Lung (tissue), 9 donors: ENCODE measurements at regions not wholly inside any gene's neighbourhood (a gene's known extent, or its start where the extent isn't known, plus 50 kb on each side); places are given as distances from the start of the nearest gene placed in this dataset.
"Not testable (repeated sequence)": the region's sequence is repeated elsewhere in the genome, so short reads cannot be mapped to it uniquely, and the experiment has no call there.

Experiments
- ATAC-seq: fragments of 200-7000 bp; cut with Tn5 transposase; one replicate; pipeline ENCODE4 v1.9.1; 2020; ENCODE audit warnings: moderate number of reproducible peaks; ENCODE audit not compliant: insufficient read depth, low FRiP score
- DNase-seq, 3 donors: peaks; one replicate each; pipeline ENCODE4 v3.0.0-alpha.2; 2013 to 2017
- H3K27ac ChIP-seq, 2 donors: one replicate each; pipeline ENCODE4 v1.5.1; 2013; ENCODE audit warnings: mild to moderate bottlenecking in 2 of 2, moderate library complexity in 2 of 2, control low read depth in 1 of 2, inconsistent platforms in 1 of 2, low read depth in 1 of 2, low read length in 1 of 2
- H3K27me3 ChIP-seq, 3 donors: one replicate each; pipeline ENCODE4 v1.5.1; 2013; ENCODE audit warnings: low read length in 2 of 3; ENCODE audit not compliant: control insufficient read depth in 3 of 3, insufficient read depth in 3 of 3
- H3K36me3 ChIP-seq, 4 donors: one replicate each; pipeline ENCODE4 v1.5.1; 2013; ENCODE audit warnings: low read length in 4 of 4, mild to moderate bottlenecking in 1 of 4, moderate library complexity in 1 of 4; ENCODE audit not compliant: control insufficient read depth in 4 of 4, insufficient read depth in 4 of 4
- H3K4me1 ChIP-seq, 5 donors: one replicate each; pipeline ENCODE4 v1.5.1; 2013; ENCODE audit warnings: low read length in 5 of 5, mild to moderate bottlenecking in 2 of 5, moderate library complexity in 1 of 5; ENCODE audit not compliant: control insufficient read depth in 5 of 5, insufficient read depth in 5 of 5
- H3K4me3 ChIP-seq: one replicate; pipeline ENCODE4 v1.5.1; 2013; ENCODE audit warnings: mild to moderate bottlenecking, control low read depth, moderate library complexity
- H3K9ac ChIP-seq, 2 donors: one replicate each; pipeline ENCODE4 v1.5.1; 2013; ENCODE audit warnings: low read length in 2 of 2, control low read depth in 1 of 2; ENCODE audit not compliant: insufficient read depth in 1 of 2
- H3K9me3 ChIP-seq, 4 donors: one replicate each; pipeline ENCODE4 v1.5.1; 2013; ENCODE audit warnings: low read length in 3 of 4, mild to moderate bottlenecking in 1 of 4, moderate library complexity in 1 of 4; ENCODE audit not compliant: control insufficient read depth in 4 of 4, insufficient read depth in 3 of 4
- WGBS, 2 donors: extraction: QIAGEN DNeasy Blood & Tissue Kit; methylation state at CpG; one replicate each; pipeline ENCODE4 v1.1.7; 2013; 5-methylcytosine and 5-hydroxymethylcytosine counted together
- donor health status: Bipolar disorder and iron deficiency.
- donor health status: healthy.
- donor health status: DM: yes; HTN: yes; CAD: no.

DNA sequence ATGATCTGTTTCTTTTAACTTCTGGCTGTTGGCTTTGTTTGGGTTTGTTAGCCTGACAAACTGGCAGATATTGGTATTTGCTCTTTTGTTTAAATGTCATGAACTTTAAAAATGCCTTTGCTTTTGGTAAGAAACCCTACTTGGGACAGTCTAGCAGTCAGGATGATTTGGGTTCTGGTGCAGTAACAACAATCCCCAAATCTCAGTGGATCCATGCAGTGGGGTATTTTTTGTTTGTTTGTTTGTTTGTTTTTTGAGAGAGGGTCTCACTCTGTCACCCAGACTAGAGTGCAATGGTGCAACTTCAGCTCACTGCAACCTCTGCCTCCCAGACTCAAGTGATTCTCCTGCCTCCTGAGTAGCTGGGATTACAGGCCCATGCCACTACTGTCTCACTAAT is 120.9 kb downstream of the ART5 start:
- not testable (repeated sequence) for H3K27ac ChIP-seq

DNA sequence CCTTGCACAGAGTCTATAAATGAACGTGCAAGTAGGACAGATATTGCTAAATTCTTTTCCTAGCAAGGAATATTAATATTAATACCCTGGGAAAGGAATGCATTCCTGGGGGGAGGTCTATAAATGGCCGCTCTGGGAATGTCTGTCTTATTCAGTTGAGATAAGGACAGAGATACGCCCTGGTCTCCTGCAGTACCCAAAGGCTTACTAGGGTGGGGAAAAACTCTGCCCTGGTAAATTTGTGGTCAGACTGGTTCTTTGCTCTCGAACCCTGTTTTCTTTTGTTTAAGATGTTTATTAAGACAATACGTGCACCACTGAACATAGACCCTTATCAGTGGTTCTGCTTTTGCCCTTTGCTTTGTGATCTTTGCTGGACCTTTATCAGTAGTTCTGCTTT is 122.0 kb downstream of the ART5 start:
- not testable (repeated sequence) for ATAC-seq, H3K9ac ChIP-seq, H3K9me3 ChIP-seq, H3K36me3 ChIP-seq, H3K27me3 ChIP-seq, DNase-seq, H3K4me1 ChIP-seq, H3K27ac ChIP-seq, H3K4me3 ChIP-seq
- WGBS, 2 donors: 86 to 88% methylated on average over 5 of the region's 5 CpGs

More for the DNA sequence above, 120.9 kb downstream of the ART5 start:
- H3K36me3 ChIP-seq, H3K9me3 ChIP-seq, H3K9ac ChIP-seq, H3K4me3 ChIP-seq, DNase-seq, H3K27me3 ChIP-seq, ATAC-seq, H3K4me1 ChIP-seq: not testable (repeated sequence)

- not testable (repeated sequence) for H3K4me3 ChIP-seq
- 79 to 87% methylated on average over 4 of the region's 4 CpGs for WGBS, 2 donors
Measured at GRCh38 chr11:3516934-3517567, 124.7 kb downstream of the ART5 start.

GRCh38 chr11:3516345-3516933 is 125.4 kb downstream of the ART5 start:
- 42 to 54% methylated on average over 6 of the region's 6 CpGs for WGBS, 2 donors
- not testable (repeated sequence) for H3K9ac ChIP-seq, H3K36me3 ChIP-seq, H3K9me3 ChIP-seq, ATAC-seq, DNase-seq, H3K4me3 ChIP-seq, H3K27ac ChIP-seq, H3K27me3 ChIP-seq
- peaks cover 0 to 12% (median 3%) of the 10 kb centered on the region in 5 donors for H3K4me1 ChIP-seq

More at GRCh38 chr11:3516934-3517567, 124.7 kb downstream of the ART5 start:
- not testable (repeated sequence) for H3K27ac ChIP-seq, H3K9me3 ChIP-seq, H3K4me1 ChIP-seq, ATAC-seq, H3K36me3 ChIP-seq, H3K9ac ChIP-seq, H3K27me3 ChIP-seq
- peak in 1 of 3 donors; percentile 1 for DNase-seq

GRCh38 chr11:3514635-3515424 is 127.0 kb downstream of the ART5 start:
- H3K27me3 ChIP-seq, H3K9ac ChIP-seq, H3K9me3 ChIP-seq, H3K27ac ChIP-seq, H3K4me3 ChIP-seq, H3K36me3 ChIP-seq, ATAC-seq: not testable (repeated sequence)
- WGBS, 2 donors: 41 to 61% methylated on average over 15 of the region's 15 CpGs
- DNase-seq: peak in 2 of 3 donors; percentile 10 to 14
- peaks cover 0 to 12% (median 5%) of the 10 kb centered on the region in 5 donors for H3K4me1 ChIP-seq

- H3K4me3 ChIP-seq, H3K36me3 ChIP-seq, H3K27ac ChIP-seq, ATAC-seq, H3K9me3 ChIP-seq, H3K27me3 ChIP-seq: not testable (repeated sequence)
- Histone ChIP-seq H3K9ac (peak overlapping the region in 1 of 2 donors; percentile 27), H3K4me1 (peaks cover 0 to 12% (median 5%) of the 10 kb centered on the region in 5 donors)
- 74 to 77% methylated on average over 10 of the region's 12 CpGs for WGBS, 2 donors
- peak in 2 of 3 donors; percentile 6 to 25 for DNase-seq
Measured at GRCh38 chr11:3513311-3513710, 128.5 kb downstream of the ART5 start.

- peaks cover 0 to 12% (median 5%) of the 10 kb centered on the region in 5 donors for H3K4me1 ChIP-seq
- WGBS, 2 donors: 49 to 69% methylated on average over 6 of the region's 6 CpGs
- DNase-seq: peak; percentile 47 to 89 (median 83)
- H3K27me3 ChIP-seq, H3K9me3 ChIP-seq, H3K9ac ChIP-seq, ATAC-seq, H3K4me3 ChIP-seq, H3K27ac ChIP-seq, H3K36me3 ChIP-seq: not testable (repeated sequence)
Measured at GRCh38 chr11:3512751-3513150, 129.0 kb downstream of the ART5 start.

DNA sequence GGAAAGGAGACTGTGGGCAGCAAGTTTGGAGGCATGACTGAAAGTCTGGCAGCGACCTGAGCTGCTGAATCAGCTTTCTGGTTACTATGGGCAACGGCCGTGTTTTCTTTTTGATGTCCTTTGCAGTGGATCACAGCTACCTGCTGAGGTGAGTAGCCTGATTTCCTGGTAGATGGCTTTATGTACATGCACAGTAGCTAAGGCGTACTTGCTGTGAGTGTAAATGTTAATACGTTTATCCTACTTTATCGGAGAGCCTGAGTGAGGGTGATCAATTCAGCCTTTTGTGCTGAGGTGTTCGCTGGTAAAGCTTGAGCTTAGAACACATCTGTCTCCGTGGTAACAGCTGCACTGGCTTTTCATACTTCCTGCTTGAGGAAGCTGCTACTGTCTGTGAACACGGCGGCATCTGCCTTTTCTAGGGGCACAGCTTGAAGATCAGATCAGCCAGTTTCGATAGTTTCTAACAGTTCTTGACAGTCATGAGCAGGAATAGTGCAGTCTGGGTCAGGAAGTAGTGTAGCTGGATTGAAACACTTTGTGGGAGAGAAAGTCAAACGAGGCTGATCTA is 129.6 kb downstream of the ART5 start:
- DNase-seq: peak; percentile 54 to 64 (median 58)
- ATAC-seq, H3K27me3 ChIP-seq, H3K9me3 ChIP-seq, H3K9ac ChIP-seq, H3K4me3 ChIP-seq, H3K36me3 ChIP-seq, H3K27ac ChIP-seq: not testable (repeated sequence)
- H3K4me1 ChIP-seq: peaks cover 0 to 12% (median 5%) of the 10 kb centered on the region in 5 donors
- 29 to 41% methylated on average over 12 of the region's 12 CpGs for WGBS, 2 donors
